ENCODE measurements at regions not wholly inside any gene's neighbourhood (a gene's known extent, or its start where the extent isn't known, plus 50 kb on each side); places are given as distances from the start of the nearest gene placed in this dataset.

DNA sequence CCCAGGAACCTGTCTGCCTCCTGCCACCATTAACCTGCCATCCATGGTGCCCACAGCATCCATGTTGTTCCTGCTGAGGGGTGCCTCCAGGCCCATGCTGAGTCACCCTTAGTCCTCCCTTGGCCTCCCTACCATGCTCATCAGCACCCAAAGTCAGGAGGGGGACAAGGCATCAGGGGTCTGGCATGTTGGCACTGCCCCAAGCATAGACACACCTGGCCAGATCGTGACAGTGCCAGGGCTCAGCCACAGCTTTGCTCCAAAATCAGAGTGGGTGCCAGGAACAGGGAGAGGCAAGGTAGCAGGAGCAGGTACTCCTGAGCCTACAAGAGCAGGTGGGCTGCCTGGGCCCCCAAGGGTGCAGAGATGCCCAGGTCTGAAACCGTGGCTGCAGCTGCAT lies 566.6 kb downstream of the TLE1 start:
- intact Hi-C loops (cut with DNase I) = no loop called here
- TF ChIP-seq CTCF (IDR thresholded peaks at IDR 0.05) = no peak
- Histone ChIP-seq H3K9ac (ENCODE audit: low read depth in 2 of 2, low read length in 2 of 2) (no peak overlapping the region), H3K27me3 (no peaks in the 10 kb centered on the region), H3K4me3 (no peak overlapping the region), H3K4me1 (no peaks in the 10 kb centered on the region), H3K36me3 (no peaks in the 10 kb centered on the region), H3K27ac (no peak overlapping the region), H3K9me3 (no peaks in the 10 kb centered on the region)
- no peak for DNase-seq

GRCh38 chr9:81119591-81119990 lies 569.8 kb downstream of the TLE1 start:
- Histone ChIP-seq H3K27ac (no peak overlapping the region), H3K4me1 (no peaks in the 10 kb centered on the region), H3K27me3 (no peaks in the 10 kb centered on the region), H3K9ac (ENCODE audit: low read depth in 2 of 2, low read length in 2 of 2) (no peak overlapping the region), H3K4me3 (no peak overlapping the region), H3K9me3 (no peaks in the 10 kb centered on the region), H3K36me3 (no peaks in the 10 kb centered on the region)
- intact Hi-C loops (cut with DNase I) = no loop called here
- TF ChIP-seq CTCF (IDR thresholded peaks at IDR 0.05) = no peak
- DNase-seq = no peak

DNA sequence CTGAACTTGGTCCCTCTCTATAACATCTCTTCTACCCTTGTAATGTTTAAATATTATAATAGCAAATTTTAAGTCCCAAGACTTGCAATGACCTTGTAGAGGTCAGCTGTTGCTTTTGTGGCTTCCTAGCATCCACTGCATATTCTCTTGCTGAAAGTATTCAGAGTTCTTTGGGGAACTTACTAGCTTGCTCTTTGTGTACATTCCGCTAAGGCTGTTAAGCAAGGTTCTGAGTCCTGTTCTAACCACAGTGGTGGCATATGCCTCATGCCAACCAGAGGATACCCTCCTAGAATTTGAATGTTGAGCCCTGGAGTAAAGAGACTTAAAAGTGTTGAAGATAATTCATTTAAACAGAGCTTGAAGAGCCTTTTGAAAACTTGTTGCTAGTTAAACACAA lies 570.9 kb downstream of the TLE1 start:
- Histone ChIP-seq H3K27me3 (no peaks in the 10 kb centered on the region), H3K27ac (no peak overlapping the region), H3K4me1 (no peaks in the 10 kb centered on the region), H3K4me3 (no peak overlapping the region), H3K36me3 (no peaks in the 10 kb centered on the region), H3K9me3 (no peaks in the 10 kb centered on the region), H3K9ac (ENCODE audit: low read depth in 2 of 2, low read length in 2 of 2) (no peak overlapping the region)
- intact Hi-C loops (cut with DNase I) = no loop called here
- no peak for TF ChIP-seq CTCF (IDR thresholded peaks at IDR 0.05)
- no peak for DNase-seq

GRCh38 chr9:81116340-81117137 lies 572.8 kb downstream of the TLE1 start:
- H3K4me1 ChIP-seq = no peaks in the 10 kb centered on the region
- H3K36me3 ChIP-seq = no peaks in the 10 kb centered on the region
- no peak overlapping the region for H3K9ac ChIP-seq (ENCODE audit: low read depth in 2 of 2, low read length in 2 of 2)
- no peak overlapping the region for H3K27ac ChIP-seq
- intact Hi-C loops (cut with DNase I) = no loop called here
- no peak for DNase-seq
- no peak for TF ChIP-seq CTCF (IDR thresholded peaks at IDR 0.05)
- H3K27me3 ChIP-seq = no peaks in the 10 kb centered on the region
- no peaks in the 10 kb centered on the region for H3K9me3 ChIP-seq
- no peak overlapping the region for H3K4me3 ChIP-seq

GRCh38 chr9:81113453-81114124 lies 575.8 kb downstream of the TLE1 start:
- Histone ChIP-seq H3K4me3 (no peak overlapping the region), H3K9ac (ENCODE audit: low read depth in 2 of 2, low read length in 2 of 2) (no peak overlapping the region), H3K9me3 (no peaks in the 10 kb centered on the region), H3K27ac (no peak overlapping the region), H3K27me3 (no peaks in the 10 kb centered on the region), H3K4me1 (no peaks in the 10 kb centered on the region), H3K36me3 (no peaks in the 10 kb centered on the region)
- intact Hi-C loops (cut with DNase I) = no loop called here
- no peak for TF ChIP-seq CTCF (IDR thresholded peaks at IDR 0.05)
- DNase-seq = no peak
